ENCODE measurements at regions not wholly inside any gene's neighbourhood (a gene's known extent, or its start where the extent isn't known, plus 50 kb on each side); places are given as distances from the start of the nearest gene placed in this dataset.

DNA sequence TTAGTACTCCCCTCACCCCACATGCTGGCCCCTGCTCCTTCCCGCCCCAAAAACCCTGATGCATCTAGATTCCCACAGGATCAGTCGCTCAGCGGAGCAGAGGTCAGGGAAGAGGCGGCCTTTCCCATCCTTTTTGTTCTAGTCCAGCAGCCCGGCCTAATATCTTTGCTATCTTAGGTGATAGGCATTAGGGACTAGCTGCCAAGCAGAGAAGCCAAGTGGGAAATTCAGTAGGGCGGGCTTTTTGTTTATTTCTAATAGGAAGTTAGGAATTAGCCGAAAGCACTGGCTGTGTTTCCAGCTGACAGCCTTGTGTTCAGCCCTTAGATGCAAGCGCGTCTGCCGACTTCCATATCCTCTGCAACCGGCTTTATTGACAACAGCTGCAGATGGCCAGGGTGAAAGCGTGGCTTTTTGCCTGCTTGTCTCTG, 59.0 kb upstream of the BCAR3 start:
- peak; percentile 68 for DNase-seq

- DNase-seq: no peak
These were observed 58.5 kb upstream of the BCAR3 start for GRCh38 chr1:93740157-93740556.

GRCh38 chr1:93739472-93739871, 57.8 kb upstream of the BCAR3 start:
- no peak for DNase-seq

DNA sequence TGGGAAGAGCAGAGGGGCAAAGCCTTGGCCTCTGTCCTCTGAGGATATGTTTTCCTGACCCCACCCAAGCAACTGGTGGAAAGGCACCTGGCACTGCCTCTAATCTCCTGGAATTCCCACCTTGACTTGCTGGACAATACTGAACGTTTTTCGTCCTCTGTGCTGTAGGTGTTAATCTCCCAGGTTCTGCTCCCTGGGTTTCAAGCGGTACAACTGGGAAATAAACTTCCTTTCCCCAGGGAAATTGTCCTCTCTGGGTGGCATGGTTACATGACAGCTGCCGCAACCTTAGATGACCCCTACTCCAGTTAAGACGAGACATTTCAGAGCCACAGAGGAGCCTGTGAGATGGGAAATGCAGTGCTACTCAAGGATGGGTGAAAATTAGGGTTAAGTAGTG, 57.3 kb upstream of the BCAR3 start:
- no peak for DNase-seq

GRCh38 chr1:93738075-93738622, 56.5 kb upstream of the BCAR3 start:
- DNase-seq: peak; percentile 43

DNA sequence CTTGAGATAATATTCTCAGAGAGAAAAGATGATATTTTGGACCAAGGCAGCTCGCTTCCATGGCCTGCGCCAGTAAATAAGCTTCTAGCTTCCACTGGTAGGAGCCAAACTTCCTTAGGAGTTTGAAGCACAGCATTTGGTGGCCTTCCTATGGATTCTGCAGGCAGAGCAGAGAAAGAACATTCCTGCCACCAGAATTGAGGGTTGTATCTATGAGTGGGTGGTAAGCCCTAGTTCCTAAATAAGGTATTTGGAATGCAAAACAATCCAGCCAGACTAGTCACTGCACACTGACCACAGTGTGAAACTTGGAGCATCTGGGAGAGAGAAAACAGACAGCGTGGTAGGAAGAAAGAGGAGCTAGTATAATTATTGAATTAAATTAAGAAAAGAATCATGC, 54.1 kb upstream of the BCAR3 start:
- no peak for DNase-seq

DNA sequence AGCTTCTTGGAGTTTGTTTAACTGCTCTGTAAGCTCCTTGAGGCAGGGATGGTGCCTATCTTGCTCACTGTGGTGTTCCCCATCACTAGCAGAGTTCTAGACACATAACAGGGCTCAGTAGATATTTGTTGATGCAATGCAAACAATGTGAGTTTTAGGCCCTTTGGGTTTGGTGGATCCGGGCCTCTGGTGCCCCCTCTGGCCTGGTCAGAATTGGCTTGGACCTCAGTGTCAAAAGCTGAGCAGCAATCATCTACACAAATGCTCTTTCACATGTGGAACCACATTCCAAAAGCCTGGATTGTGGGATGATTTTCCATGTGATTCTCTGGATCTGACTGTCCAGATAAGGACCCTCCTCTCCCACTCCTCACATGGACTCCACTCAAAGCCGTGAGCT, 53.4 kb upstream of the BCAR3 start:
- DNase-seq: no peak

- DNase-seq: no peak
These were observed 51.7 kb upstream of the BCAR3 start for GRCh38 chr1:93733340-93733739.

GRCh38 chr1:93732514-93732913, 50.9 kb upstream of the BCAR3 start:
- no peak for DNase-seq

Data from femur (tissue), 1 donor.